ENCODE measurements at regions not wholly inside any gene's neighbourhood (a gene's known extent, or its start where the extent isn't known, plus 50 kb on each side); places are given as distances from the start of the nearest gene placed in this dataset.

- TF ChIP-seq CTCF (IDR thresholded peaks at IDR 0.05 in 4 of 5, conservative IDR thresholded peaks at IDR 0.05 in 1 of 5) (no peak), POLR2A (IDR thresholded peaks at IDR 0.05) (no peak)
These were observed 73.1 kb upstream of the TNFAIP3 start for GRCh38 chr6:137793805-137794515.
